ENCODE measurements at regions not wholly inside any gene's neighbourhood (a gene's known extent, or its start where the extent isn't known, plus 50 kb on each side); places are given as distances from the start of the nearest gene placed in this dataset.
"Not testable (repeated sequence)": the region's sequence is repeated elsewhere in the genome, so short reads cannot be mapped to it uniquely, and the experiment has no call there.

DNA sequence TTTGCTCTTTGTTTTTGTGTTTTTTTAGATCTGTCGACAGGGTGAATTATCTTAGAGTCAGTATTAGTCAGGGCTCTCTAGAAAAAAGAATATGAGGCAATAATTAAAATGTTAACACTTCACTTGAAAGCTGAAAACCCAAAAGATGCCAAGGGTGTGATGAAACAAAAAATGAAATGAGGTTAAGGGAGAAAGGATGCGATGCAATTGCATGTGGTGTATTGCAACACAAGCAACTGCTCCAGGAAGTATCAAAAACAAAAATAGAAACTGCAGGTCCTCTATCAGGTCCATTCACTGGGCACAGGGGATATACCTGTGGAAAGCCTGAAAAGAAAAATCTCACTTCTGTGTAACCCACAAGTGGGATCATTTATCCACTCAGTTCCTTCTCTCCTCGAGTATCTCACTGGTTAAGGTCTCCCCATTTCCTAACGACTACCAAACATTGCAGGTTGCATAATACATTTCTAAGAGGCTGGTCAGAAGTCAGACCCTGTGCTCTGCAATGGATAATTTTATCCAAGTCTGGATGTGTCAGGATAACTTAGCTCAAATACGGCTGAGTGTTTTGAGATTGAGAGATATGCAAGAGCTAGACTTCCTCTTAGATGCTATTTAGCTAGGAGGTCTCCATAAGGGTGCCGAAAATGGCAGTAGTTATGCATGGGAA is 257.7 kb upstream of the GJE1 start:
- no peak for DNase-seq

DNA sequence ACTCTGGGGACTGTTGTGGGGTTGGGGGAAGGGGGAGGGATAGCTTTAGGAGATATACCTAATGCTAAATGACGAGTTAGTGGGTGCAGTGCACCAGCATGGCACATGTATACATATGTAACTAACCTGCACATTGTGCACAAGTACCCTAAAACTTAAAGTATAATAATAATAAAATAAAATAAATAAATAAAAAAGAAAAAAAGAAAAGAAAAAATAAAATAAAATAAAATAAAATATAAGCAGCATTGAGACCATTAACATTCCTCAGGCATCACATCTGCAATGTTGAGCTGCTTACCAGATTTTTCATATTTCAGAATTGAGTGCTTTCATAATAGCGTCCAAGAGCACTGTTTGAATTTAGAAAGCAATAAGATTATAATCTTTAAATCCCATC is 263.2 kb upstream of the GJE1 start:
- not testable (repeated sequence) for DNase-seq

DNA sequence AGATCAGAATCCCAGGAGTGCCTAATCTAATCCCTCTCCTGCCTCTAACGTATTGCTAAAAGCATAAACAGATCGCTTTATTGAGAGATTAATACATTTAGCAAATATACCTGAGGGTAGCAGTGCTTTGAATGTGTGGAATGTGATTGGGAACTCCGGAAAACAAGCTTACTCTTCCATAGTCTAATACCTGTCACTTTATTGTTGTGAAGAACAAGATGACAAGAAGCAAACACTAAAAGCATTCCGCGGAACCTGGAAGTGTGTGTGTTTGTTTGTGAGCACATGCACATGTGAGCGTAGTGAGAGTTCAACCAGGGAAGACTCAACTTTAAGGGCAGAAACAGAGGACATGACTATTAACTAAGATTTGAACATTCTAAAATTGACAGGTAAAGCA is 265.0 kb upstream of the GJE1 start:
- no peak for DNase-seq

DNA sequence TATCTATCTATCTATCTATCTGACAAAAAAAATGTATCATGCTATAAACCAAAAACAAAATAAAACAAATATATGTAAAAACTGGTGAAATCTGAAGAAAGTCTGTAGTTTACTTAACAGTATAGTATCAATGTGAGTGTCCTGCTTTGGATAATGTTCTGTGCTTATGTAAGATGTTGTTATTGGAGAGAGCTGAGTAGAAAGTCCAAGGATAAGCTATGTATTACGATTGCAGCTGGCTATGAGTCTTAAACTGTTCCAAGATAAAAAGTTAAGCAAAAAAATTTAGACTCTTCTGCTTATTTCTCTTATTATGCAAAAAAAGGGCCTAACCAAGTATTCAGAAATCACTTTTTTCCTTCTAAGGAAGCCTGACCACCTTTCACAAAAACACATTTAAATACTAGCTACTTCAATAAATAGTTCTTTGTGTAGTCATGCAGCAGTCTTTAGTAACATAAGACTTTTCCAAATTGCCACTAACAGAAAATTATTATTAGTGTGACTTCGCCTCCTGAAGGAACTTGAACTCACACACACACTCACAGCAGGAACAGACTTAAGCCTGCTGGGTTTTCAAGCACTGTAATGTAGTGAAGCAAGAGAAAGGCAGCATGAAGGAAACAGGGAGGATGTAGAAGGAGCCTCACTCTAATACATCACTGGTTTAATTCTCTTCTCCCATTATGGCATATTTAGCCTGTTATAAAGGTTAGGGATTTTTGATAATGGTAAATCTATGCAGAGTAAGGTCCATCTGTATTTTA is 265.8 kb upstream of the GJE1 start:
- no peak for DNase-seq

DNA sequence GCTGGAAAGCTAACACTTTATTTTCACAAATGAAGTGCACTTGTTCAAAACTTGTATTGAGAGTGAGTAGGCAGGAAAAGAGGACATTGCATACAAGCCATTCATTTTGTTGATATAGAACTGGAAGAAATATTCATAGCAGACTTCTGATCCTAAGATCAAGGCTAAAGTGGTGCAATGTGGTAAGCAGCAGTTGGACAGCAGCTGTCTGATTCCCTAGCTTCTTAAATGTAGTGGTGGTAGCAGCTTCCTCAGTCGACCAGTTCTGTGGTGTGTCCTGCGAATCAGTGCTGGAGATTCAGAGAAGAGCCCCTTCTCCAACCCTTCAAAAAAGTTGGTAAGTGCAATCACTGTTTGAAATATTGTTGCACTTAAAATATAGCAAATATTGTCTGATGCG is 281.7 kb upstream of the GJE1 start:
- no peak for DNase-seq

DNA sequence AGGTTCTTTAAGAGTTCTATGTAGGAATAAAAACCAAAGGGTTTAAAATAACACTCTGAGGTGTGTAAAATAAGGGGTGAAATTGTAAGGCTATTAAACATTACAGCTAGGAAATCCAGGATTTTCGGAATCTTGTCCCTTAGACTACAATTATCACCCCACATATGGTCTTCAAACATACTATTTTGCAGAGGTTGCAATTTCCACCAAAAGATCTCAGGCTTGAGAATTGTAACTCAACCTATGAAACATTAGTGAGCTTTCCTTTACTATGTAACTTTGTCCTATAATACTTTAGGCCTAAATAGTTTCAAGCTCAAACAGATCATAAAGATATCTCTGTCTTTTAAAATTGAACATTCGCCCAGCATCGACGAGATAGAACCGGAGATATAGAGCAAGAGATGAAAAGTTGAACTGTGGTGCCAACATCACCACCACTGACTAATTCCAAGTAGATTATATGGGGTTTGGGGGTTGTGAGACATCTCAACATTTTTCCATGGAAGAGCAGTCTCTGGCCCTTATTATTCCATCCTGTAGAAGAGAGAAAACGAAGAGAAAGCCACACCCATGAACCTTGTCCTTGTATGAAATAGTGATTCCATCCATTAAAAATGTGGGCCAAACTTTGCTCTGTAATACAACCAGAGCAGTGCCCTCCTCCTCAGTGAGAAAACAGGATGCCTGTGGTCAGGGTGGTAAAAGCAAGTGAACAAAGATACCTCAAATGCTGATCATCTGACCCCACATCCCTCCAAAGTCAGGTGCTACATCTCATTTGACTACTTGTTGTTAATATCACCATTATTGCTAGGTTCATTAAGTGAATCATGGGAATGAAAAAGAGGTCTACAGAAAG is 284.5 kb upstream of the GJE1 start:
- no peak for DNase-seq

DNA sequence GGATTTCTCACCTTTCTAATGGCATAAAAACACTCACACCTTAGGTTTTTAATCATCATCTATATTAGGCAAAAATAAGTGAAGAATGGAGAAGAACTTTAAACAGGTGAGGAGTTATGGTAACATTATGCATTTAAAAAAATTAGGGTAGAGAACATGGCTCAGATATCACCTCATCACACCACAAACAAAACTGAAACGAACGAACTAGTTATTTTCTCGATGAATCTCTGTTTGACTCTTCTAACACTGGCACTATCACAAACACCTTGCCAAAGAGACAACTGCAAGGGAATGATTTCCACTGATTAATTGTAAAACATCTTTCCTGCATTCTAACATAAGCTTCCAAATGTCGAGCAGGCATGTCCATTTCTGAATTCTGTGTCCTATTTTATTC is 286.1 kb upstream of the GJE1 start:
- no peak for DNase-seq

DNA sequence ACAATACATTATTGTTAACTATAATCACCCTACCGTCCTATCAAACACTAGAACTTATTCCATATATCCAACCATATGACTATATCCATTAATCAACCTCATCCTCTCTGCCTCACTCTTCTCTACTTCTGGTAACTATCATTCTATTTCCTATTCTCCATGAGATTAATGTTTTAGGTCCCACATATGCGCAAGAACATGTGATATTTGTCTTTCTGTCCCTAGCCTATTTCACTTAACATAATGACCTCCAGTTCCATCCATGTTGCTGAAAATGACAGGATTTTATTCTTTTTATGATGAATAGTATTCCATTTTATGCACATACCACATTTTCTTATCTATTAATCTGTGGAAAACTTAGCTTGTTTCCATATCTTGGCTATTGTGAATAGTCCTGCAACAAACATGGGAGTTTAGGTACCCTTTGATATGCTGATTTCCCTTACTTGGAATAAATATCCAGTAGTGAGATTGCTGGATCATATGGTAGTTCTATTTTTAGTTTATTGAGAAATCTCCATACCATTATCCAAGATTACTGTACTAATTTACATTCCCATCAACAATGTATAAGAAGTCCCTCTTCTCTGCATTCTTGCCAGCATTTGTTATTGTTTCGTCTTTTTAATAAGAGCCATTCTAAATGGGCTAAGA is 289.4 kb upstream of the GJE1 start:
- DNase-seq, result no peak

DNA sequence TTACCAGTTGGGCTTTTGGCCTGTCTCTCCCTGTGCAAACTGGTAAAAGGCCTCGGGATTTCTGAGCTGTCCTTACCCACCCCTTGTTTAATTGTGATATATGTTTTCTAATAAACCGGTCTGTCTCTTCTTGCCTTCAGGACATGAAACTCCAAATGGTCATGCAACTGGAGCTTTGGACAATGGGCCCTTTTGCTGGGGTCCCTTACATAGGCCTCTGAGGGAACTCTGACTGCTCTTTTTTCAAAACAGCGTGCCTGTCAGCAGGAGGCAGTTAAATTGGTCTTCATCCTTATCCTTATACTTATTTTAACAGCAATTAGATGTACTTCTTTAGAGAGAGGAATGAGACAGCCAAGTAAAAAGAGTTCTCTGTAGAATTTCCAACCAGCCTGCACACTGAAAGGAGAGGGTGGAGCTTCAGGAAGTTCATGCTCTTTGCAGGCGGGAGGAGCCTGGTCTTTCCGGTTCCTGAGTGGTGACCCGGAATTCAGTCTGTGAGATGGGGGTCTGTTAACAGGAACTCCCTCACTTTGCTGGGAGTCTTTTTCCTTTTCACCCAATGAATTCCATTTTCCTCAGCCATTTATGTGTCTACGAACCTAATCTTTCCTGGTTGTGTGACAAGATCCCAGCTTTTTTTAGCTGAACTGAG is 299.6 kb upstream of the GJE1 start:
- DNase-seq, result no peak

DNA sequence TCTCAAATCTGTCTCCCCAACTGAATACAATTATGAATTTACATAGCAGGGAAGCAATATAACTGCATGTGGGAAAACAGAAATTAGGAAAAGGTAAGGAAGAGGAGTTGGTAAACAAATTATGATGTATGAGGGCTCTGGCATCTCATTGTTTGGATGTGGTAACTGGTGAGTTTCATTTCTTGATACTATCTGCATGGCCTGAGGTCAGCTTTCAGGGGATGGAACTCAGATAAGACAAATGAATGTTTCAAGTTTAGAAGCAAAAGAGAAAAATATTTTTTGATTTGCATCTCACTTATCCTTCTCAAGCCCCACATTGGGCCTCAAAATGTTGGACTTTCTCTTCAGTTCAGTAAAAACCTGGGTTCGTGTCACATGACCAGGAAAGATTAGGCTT is 302.2 kb upstream of the GJE1 start:
- no peak for DNase-seq

DNA sequence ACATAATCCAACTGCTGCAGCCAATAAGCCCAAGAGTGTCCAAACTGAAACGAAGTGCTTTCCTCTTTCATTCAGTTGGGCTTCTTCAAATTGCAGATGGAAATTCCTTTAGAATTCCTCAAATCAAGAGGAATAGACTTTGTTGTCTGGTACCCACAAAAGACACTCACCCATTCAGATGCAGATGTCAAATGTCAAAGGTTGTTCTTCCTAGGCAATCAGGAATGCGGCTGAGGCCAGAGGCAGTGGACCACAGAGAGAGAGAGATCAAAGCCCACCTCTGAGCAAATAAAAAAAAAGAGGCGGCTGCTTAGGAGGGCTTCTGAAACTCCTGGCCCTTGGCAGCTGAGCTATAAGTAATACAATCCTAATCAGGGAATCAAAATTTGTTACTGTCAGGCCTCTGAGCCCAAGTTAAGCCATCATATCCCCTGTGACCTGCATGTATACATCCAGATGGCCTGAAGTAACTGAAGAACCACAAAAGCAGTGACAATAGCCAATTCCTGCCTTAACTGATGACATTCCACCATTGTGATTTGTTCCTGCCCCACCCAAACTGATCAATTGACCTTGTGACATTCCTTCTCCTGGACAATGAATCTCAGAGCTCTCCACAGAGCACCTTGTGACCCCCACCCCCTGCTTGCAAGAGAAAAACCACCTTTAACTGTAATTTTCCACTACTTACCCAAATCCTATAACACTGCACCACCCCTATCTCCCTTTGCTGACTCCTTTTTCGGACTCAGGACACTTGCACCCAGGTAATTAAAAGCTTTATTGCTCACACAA is 303.0 kb upstream of the GJE1 start:
- DNase-seq, result no peak

DNA sequence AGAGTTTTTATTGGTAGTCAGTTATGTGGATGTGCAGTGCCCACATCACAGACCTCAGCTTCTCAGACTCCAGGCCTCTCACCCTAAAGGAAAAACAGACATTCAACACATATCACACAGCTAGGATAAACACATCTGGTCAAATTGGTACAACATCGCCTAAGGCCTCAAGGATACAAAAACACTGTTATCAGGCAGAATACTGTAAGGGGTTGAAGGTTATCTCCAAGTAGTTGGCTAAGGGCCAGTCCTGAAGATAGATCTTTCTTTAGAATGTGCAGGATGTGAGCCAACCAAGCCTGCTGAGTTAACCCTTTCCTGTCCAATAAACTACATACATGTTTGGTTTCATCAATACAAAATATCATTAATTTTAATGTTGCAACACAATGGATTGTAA is 308.4 kb upstream of the GJE1 start:
- DNase-seq, result no peak

DNA sequence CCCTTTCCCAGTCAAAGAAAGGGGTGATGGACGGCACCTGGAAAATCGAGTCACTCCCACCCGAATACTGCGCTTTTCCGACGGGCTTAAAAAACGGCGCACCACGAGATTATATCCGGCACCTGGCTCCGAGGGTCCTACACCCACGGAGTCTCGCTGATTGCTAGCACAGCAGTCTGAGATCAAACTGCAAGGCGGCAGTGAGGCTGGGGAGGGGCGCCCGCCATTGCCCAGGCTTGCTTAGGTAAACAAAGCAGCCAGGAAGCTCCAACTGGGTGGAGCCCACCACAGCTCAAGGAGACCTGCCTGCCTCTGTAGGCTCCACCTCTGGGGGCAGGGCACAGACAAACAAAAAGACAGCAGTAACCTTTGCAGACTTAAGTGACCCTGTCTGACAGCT is 317.7 kb upstream of the GJE1 start:
- not testable (repeated sequence) for DNase-seq

DNA sequence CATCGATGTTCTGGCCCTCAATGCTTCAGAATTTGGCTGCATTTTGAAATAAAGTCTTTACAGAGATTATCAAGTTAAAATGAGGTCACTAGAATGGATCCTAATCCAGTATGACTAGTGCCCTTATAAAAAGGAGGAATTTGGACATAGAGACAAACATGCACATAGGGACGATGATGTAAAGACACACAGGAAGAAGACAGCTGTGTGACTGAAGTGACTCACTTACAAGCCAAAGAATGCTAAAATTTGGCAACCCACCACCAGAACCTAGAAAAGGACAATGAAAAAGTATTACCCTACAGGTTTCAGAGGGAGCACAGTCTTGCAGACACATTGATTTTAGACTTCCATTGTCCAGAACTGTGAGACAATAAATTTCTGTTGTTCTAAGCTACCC is 322.8 kb upstream of the GJE1 start:
- no peak for DNase-seq

DNA sequence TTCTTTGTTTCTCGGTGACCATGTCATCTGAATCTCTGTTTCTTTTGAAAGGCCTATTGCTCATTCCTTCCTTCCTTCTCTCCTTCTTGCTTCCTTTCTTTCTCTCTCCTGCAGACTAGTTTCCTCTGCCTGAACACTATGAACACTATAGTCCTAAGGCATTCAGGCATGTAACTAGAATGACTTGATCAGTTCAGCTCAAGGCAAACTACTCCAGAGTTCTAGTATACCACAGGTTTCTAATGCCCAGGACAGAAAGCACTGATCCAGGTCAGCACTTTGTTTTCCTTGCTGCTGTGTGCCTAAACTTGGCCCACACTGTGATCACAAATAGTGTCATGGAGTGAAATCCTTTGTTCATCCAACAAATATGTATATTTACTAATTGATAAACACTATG is 324.1 kb upstream of the GJE1 start:
- no peak for DNase-seq

DNA sequence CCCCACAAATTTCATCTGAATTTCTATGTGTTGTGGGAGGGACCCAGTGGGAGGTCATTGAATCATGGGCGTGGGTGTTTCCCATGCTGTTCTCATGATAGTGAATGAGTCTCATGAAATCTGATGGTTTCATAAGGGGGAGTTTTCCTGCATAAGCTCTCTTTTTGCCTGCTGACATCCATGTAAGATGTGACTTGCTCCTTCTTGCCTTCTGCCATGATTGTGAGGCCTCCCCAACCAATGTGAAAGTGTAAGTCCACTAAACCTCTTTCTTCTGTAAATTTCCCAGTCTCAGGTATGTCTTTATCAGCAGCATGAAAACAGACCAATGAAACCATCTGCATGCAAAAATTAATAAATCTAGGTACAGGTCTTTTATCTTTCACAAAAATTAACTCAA is 331.8 kb upstream of the GJE1 start:
- not testable (repeated sequence) for DNase-seq

DNA sequence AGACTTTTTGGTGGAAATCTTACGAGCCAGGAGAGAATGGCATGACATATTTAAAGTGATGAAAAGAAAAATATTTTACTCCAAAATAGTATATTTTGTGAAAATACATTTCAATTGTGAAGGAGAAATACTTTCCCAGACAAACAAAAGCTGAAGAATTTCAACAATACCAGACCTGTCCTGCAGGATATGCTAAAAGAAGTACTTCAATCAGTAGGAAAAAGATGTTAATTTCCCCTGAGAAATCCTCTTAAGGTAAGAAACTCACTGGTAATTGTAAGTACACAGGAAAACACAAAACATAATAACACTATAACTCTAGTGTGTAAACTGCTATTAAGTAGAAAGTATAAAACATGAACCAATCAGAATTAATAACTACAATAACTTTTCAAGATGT is 341.8 kb upstream of the GJE1 start:
- no peak for DNase-seq

DNA sequence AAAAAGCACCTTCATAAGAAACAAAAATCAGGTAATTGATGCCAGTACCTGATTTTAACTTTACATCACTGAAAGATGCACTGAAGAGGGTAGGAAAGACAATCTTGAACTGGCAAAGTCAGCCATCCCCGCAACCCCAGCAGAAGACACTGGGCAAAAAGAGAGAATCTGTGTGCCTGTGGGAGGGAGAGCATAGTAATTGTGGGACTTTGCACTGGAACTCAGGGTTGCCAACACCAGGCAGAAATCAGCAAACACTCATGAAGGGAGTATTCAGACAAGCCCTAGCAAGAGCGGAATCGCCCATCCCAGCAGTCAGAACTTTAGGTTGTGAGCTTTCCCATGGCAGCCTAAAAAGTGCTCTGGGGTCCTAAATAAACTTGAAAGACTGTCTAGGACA is 344.6 kb upstream of the GJE1 start:
- DNase-seq, result no peak

DNA sequence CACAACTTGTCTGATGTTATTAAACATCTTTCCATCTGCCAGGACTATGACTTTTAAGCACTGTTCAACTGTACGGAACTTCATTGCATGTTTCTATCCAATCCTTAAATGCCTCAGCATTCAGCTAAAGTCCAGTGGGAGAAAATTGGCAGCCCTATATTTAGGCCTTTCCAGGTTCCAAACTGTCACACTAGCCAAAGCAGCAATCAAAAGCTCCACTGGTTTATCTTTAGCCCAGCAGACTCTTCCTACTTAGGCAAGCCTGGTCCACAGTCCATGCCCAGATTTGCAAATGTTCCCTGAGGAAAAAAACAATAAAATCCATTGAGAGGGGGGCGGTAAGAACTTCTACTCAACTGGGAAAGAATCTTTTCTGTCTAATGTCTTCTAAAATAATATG is 349.1 kb upstream of the GJE1 start:
- no peak for DNase-seq

DNA sequence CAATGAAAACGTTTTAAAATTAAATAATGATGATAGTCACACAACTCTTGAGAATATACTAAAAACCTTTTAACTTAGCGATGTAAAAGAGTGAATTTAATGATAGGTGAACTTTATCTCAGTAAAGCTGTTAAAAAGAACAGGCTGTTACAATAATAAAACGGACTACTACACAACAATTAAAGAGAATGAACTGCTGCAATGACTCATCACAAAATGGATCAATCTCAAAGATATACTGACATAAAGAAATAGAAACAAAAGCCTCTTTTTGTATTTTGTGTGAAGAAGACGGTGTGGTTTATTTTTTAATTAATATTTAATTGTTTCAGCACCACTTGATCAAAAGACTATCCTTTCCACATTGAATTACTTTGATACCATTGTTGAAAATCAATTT is 352.4 kb upstream of the GJE1 start:
- no peak for DNase-seq

DNA sequence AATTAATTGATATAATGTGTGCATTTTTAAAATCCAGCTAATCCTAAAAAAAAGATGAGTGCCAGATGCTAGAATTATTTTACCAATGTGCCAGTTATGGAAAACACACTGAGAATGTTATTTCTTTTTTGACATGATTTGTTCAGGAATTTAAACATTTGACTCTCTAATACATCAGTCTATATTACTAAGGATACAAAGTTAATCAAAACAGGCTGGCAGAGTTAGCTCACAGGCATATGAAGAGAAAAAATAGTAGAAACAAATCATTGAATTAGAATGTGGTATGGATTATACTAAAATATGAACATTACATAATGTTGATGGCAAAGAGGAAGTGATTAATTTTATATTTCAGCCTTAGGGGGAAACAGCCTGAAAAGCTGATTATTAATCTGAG is 368.3 kb upstream of the GJE1 start:
- no peak for DNase-seq

DNA sequence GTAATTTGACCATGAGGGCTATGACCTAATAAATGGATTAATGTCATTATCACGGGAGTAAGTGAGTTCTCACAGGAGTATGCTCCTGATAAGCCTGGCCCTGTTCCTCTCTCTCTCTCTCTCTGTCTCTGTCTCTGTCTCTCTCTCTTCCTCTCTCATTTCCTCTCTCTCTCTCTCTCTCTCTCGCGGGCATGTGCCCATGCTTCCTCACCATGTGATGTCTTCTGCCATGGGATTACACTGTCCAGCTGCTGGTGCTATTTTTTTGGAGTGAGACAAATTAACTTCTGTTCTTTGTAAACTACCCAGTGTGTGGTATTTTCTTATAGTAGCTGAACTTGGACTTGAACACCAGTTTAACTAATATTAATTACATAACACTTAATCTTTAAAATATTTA is 374.3 kb upstream of the GJE1 start:
- no peak for DNase-seq

All from suppressor macrophage treated with lipopolysaccharide for 1 hour (primary cell).